H9 (cell line): ENCODE measurements at regions not wholly inside any gene's neighbourhood (a gene's known extent, or its start where the extent isn't known, plus 50 kb on each side); places are given as distances from the start of the nearest gene placed in this dataset.
"Not testable (repeated sequence)": the region's sequence is repeated elsewhere in the genome, so short reads cannot be mapped to it uniquely, and the experiment has no call there.

Experiments used
- DNase-seq: peaks from one replicate; pipeline ENCODE4 v3.0.0-alpha.2; 2017
- H2AFZ ChIP-seq: one replicate; pipeline ENCODE4 v1.6.1; 2013; ENCODE audit warnings: mild to moderate bottlenecking, low read length, control low read depth, moderate library complexity
- H2AK5ac ChIP-seq: 2 replicates; pipeline ENCODE4 v1.6.1; 2013; ENCODE audit warnings: low read length, control low read depth, mixed read lengths; ENCODE audit not compliant: insufficient read length
- H2BK120ac ChIP-seq: one replicate; pipeline ENCODE4 v1.6.1; 2013; ENCODE audit warnings: low read depth, mild to moderate bottlenecking, low read length, control low read depth, inconsistent platforms; ENCODE audit not compliant: poor library complexity, severe bottlenecking
- H2BK12ac ChIP-seq: 2 replicates; pipeline ENCODE4 v1.6.1; 2013; ENCODE audit warnings: low read length, control low read depth, mixed read lengths, low read depth; ENCODE audit not compliant: insufficient read length
- H2BK15ac ChIP-seq: 2 replicates; pipeline ENCODE4 v1.6.1; 2013; ENCODE audit warnings: low read depth, low read length, control low read depth
- H2BK20ac ChIP-seq: one replicate; pipeline ENCODE4 v1.6.1; 2013; ENCODE audit warnings: low read depth, mild to moderate bottlenecking, low read length, control low read depth, inconsistent platforms; ENCODE audit not compliant: poor library complexity, severe bottlenecking
- H2BK5ac ChIP-seq: 2 replicates; pipeline ENCODE4 v1.6.1; 2013; ENCODE audit warnings: low read length, control low read depth, mixed read lengths; ENCODE audit not compliant: insufficient read length
- H3K14ac ChIP-seq: 2 replicates; pipeline ENCODE4 v1.6.1; 2013; ENCODE audit warnings: low read length, control low read depth; ENCODE audit not compliant: insufficient read depth
- H3K18ac ChIP-seq: 2 replicates; pipeline ENCODE4 v1.6.1; 2013; ENCODE audit warnings: low read depth, mild to moderate bottlenecking, mixed read lengths, low read length, control low read depth; ENCODE audit not compliant: insufficient read length
- H3K23ac ChIP-seq: 2 replicates; pipeline ENCODE4 v1.6.1; 2013; ENCODE audit warnings: low read length, control low read depth, mixed read lengths, low read depth; ENCODE audit not compliant: insufficient read length
- H3K23me2 ChIP-seq: 2 replicates; pipeline ENCODE4 v1.6.1; 2013; ENCODE audit warnings: low read depth, mild to moderate bottlenecking, mixed read lengths, low read length, control low read depth; ENCODE audit not compliant: insufficient read length, poor library complexity, severe bottlenecking
- H3K27ac ChIP-seq: 2 replicates; pipeline ENCODE4 v1.5.1; 2013; ENCODE audit warnings: low read length, control low read depth, mixed read lengths, low read depth; ENCODE audit not compliant: insufficient read length
- H3K27me3 ChIP-seq: 2 replicates; pipeline ENCODE4 v1.6.1; 2013; ENCODE audit warnings: low read length, control low read depth, inconsistent platforms; ENCODE audit not compliant: insufficient read depth
- H3K4ac ChIP-seq: 2 replicates; pipeline ENCODE4 v1.6.1; 2013; ENCODE audit warnings: low read depth, mild to moderate bottlenecking, control low read depth, inconsistent platforms, low read length, moderate library complexity
- H3K4me1 ChIP-seq: 2 replicates; pipeline ENCODE4 v1.6.1; 2013; ENCODE audit warnings: low read length, control low read depth, inconsistent platforms; ENCODE audit not compliant: insufficient read depth
- H3K4me2 ChIP-seq: 2 replicates; pipeline ENCODE4 v1.6.1; 2013; ENCODE audit warnings: low read length, control low read depth, mixed read lengths; ENCODE audit not compliant: insufficient read length, insufficient read depth
- H3K56ac ChIP-seq: 2 replicates; pipeline ENCODE4 v1.6.1; 2013; ENCODE audit warnings: low read depth, mild to moderate bottlenecking, mixed read lengths, low read length, control low read depth; ENCODE audit not compliant: insufficient read length
- H3K79me1 ChIP-seq: 2 replicates; pipeline ENCODE4 v1.6.1; 2013; ENCODE audit warnings: low read depth, mild to moderate bottlenecking, moderate library complexity, low read length, control low read depth, inconsistent platforms; ENCODE audit not compliant: insufficient read depth, poor library complexity, severe bottlenecking
- H3K79me2 ChIP-seq: 2 replicates; pipeline ENCODE4 v1.6.1; 2013; ENCODE audit warnings: low read length, control low read depth, inconsistent platforms; ENCODE audit not compliant: insufficient read depth
- H3K9ac ChIP-seq: 2 replicates; pipeline ENCODE4 v1.6.1; 2013; ENCODE audit warnings: low read length, control low read depth, mixed read lengths; ENCODE audit not compliant: insufficient read length; ENCODE audit errors: extremely low read depth
- H3K9me3 ChIP-seq: one replicate; pipeline ENCODE4 v1.6.1; 2013; ENCODE audit warnings: low read depth, low read length, inconsistent platforms; ENCODE audit not compliant: control insufficient read depth
- H3T11ph ChIP-seq: one replicate; pipeline ENCODE4 v1.6.1; 2013; ENCODE audit warnings: mild to moderate bottlenecking, low read length, control low read depth, inconsistent platforms
- H4K20me1 ChIP-seq: one replicate; pipeline ENCODE4 v1.6.1; 2013; ENCODE audit not compliant: control insufficient read depth, insufficient read length, insufficient read depth
- H4K5ac ChIP-seq: 2 replicates; pipeline ENCODE4 v1.6.1; 2013; ENCODE audit warnings: low read depth, mild to moderate bottlenecking, mixed read lengths, low read length, control low read depth; ENCODE audit not compliant: insufficient read length
- H4K8ac ChIP-seq: replicated peaks from 2 replicates; pipeline ENCODE4 v1.6.1; 2013; ENCODE audit warnings: low read length, control low read depth, mixed read lengths, low read depth; ENCODE audit not compliant: insufficient read length
- H4K91ac ChIP-seq: 2 replicates; pipeline ENCODE4 v1.6.1; 2013; ENCODE audit warnings: low read depth, mild to moderate bottlenecking, moderate library complexity, mixed read lengths, low read length, control low read depth; ENCODE audit not compliant: insufficient read length
- H3K27ac Mint-ChIP-seq, 3 experiments: 2 replicates in 2 of 3; 3 replicates in 1 of 3; pipeline ENCODE4 v1.8.0; 2020 to 2021; ENCODE audit warnings: mixed read lengths in 3 of 3, mild to moderate bottlenecking in 1 of 3, moderate library complexity in 1 of 3
- H3K27me3 Mint-ChIP-seq: 2 replicates; pipeline ENCODE4 v1.8.0; 2021; ENCODE audit warnings: low read depth, mild to moderate bottlenecking, moderate library complexity, mixed read lengths
- H3K36me3 Mint-ChIP-seq, 3 experiments: 2 replicates in 2 of 3; 3 replicates in 1 of 3; pipeline ENCODE4 v1.8.0; 2020 to 2021; ENCODE audit warnings: low read depth in 3 of 3, mixed read lengths in 3 of 3; ENCODE audit not compliant: insufficient read depth in 1 of 3
- H3K4me1 Mint-ChIP-seq, 2 experiments: 2 replicates each; pipeline ENCODE4 v1.8.0; 2020; ENCODE audit warnings: mixed read lengths in 2 of 2
- H3K4me3 Mint-ChIP-seq, 2 experiments: 2 replicates in 1 of 2; 3 replicates in 1 of 2; pipeline ENCODE4 v1.8.0; 2020 to 2021; ENCODE audit warnings: mild to moderate bottlenecking in 2 of 2, mixed read lengths in 2 of 2, moderate library complexity in 1 of 2
- H3K9me3 Mint-ChIP-seq, 2 experiments: 2 replicates in 1 of 2; 3 replicates in 1 of 2; pipeline ENCODE4 v1.8.0; 2020; ENCODE audit warnings: mild to moderate bottlenecking in 2 of 2, mixed read lengths in 2 of 2, moderate library complexity in 1 of 2
- WGBS: extraction: QIAGEN DNeasy Blood & Tissue Kit; methylation state at CpG from one replicate; pipeline ENCODE4 v1.1.7; 2013; ENCODE audit warnings: missing lambda C conversion rate, low lambda C conversion rate, mixed read lengths; ENCODE audit not compliant: insufficient read length; ENCODE audit errors: extremely low coverage; 5-methylcytosine and 5-hydroxymethylcytosine counted together

DNA sequence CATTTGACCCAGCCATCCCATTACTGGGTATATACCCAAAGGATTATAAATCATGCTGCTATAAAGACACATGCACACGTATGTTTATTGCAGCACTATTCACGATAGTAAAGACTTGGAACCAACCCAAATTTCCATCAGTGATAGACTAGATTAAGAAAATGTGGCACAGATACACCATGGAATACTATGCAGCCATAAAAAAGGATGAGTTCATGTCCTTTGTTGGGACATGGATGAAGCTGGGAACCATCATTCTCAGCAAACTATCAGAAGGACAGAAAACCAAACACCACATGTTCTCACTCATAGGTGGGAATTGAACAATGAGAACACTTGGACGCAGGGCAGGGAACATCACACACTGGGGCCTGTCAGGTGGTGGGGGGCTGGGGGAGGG, 153.4 kb upstream of the SPRY1 start:
- WGBS = no CpG with 5 or more reads among the region's 3 CpGs
- H3K18ac ChIP-seq, DNase-seq, H3K23me2 ChIP-seq, H4K8ac ChIP-seq, H3K27ac Mint-ChIP-seq, H2BK20ac ChIP-seq, H3K23ac ChIP-seq, H2AK5ac ChIP-seq, H2BK12ac ChIP-seq, H3K27ac ChIP-seq, H3K56ac ChIP-seq, H2BK15ac ChIP-seq, H3K9me3 ChIP-seq, H3T11ph ChIP-seq, H2BK120ac ChIP-seq, H3K9me3 Mint-ChIP-seq, H2AFZ ChIP-seq, H3K79me2 ChIP-seq, H3K79me1 ChIP-seq, H3K4me1 ChIP-seq, H3K4ac ChIP-seq, H4K20me1 ChIP-seq, H3K9ac ChIP-seq, H2BK5ac ChIP-seq, H3K27me3 ChIP-seq, H4K5ac ChIP-seq, H3K14ac ChIP-seq, H4K91ac ChIP-seq, H3K4me2 ChIP-seq, H3K4me3 Mint-ChIP-seq, H3K27me3 Mint-ChIP-seq: not testable (repeated sequence)
- peaks cover 4 to 11% of the 10 kb centered on the region in 2 experiments; a peak in 2 of 4 replicates for H3K4me1 Mint-ChIP-seq
- peaks cover 6 to 16% (median 13%) of the 10 kb centered on the region in 3 experiments for H3K36me3 Mint-ChIP-seq
